Immature natural killer cell (primary cell): ENCODE measurements at regions not wholly inside any gene's neighbourhood (a gene's known extent, or its start where the extent isn't known, plus 50 kb on each side); places are given as distances from the start of the nearest gene placed in this dataset.

Source experiments
- DNase-seq, 3 donors: peaks; one replicate each; pipeline ENCODE4 v3.0.0; 2022; ENCODE audit warnings: mixed read lengths in 1 of 3
- H3K27ac Mint-ChIP-seq, 6 donors: one replicate each; pipeline ENCODE4 v1.8.0; 2020; ENCODE audit warnings: mixed read lengths in 6 of 6, mild to moderate bottlenecking in 5 of 6, inconsistent platforms in 4 of 6, moderate library complexity in 3 of 6
- H3K27me3 Mint-ChIP-seq, 3 donors: one replicate each; pipeline ENCODE4 v1.8.0; 2020 to 2021; ENCODE audit warnings: low read depth in 3 of 3, mild to moderate bottlenecking in 3 of 3, mixed read lengths in 3 of 3, moderate library complexity in 3 of 3, inconsistent platforms in 1 of 3
- H3K36me3 Mint-ChIP-seq, 3 donors: one replicate each; pipeline ENCODE4 v1.8.0; 2020; ENCODE audit warnings: mixed read lengths in 3 of 3, inconsistent platforms in 2 of 3, mild to moderate bottlenecking in 2 of 3
- H3K4me1 Mint-ChIP-seq, 2 donors: one replicate each; pipeline ENCODE4 v1.8.0; 2020; ENCODE audit warnings: inconsistent platforms in 2 of 2, mild to moderate bottlenecking in 2 of 2, mixed read lengths in 2 of 2, moderate library complexity in 1 of 2
- H3K4me3 Mint-ChIP-seq, 5 donors: one replicate each; pipeline ENCODE4 v1.8.0; 2020; ENCODE audit warnings: mild to moderate bottlenecking in 5 of 5, mixed read lengths in 5 of 5, inconsistent platforms in 3 of 5, moderate library complexity in 3 of 5
- H3K9me3 Mint-ChIP-seq, 6 donors: one replicate each; pipeline ENCODE4 v1.8.0; 2020; ENCODE audit warnings: mild to moderate bottlenecking in 6 of 6, mixed read lengths in 6 of 6, inconsistent platforms in 4 of 6, moderate library complexity in 3 of 6

DNA sequence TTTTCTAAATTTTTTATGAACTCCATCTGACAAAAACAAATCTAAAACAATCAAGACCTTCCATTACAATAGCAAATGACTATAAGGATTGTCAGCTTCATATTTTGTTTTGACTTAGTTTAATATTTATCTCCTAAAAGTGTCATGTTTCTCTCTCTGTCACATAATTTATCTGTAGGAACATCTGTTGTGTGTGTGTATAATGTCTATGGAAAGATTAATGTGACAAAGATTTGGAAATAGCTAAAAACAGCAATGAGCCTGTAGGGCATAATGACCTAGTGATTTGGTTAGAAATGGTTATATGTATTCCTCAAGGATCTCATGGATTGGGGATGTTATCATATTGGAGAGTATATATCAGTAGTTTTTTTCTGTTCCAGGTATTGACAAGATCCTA, 69.6 kb upstream of the MDFIC start:
- peaks cover 0 to 1% (median 0%) of the 10 kb centered on the region in 3 donors for H3K27me3 Mint-ChIP-seq

DNA sequence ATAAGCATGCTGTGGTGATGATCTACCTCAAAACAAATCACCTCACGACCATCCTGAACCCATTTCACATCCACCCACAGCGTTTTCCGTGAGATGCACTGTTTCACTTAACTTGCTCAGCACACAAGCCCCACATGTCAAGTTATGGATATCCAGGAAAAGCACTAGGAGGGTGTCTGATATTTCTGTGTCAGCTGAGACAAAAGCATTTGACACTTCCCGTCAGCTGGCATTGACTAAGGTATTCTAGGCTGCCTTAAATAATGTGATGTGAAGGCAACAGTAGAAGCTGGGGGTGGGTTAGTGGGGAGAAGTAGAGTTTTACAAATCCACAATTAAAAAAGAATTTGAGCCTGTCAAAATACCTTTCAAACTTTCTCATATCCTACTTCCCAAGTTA, 68.7 kb upstream of the MDFIC start:
- no peak for DNase-seq
- H3K27me3 Mint-ChIP-seq = peaks cover 0 to 1% (median 0%) of the 10 kb centered on the region in 3 donors

More for the DNA sequence above, 69.6 kb upstream of the MDFIC start:
- H3K27ac Mint-ChIP-seq = no peak overlapping the region
- no peaks in the 10 kb centered on the region for H3K4me1 Mint-ChIP-seq
- H3K4me3 Mint-ChIP-seq = no peak overlapping the region
- H3K36me3 Mint-ChIP-seq = no peaks in the 10 kb centered on the region
- DNase-seq = no peak
- no peaks in the 10 kb centered on the region for H3K9me3 Mint-ChIP-seq

DNA sequence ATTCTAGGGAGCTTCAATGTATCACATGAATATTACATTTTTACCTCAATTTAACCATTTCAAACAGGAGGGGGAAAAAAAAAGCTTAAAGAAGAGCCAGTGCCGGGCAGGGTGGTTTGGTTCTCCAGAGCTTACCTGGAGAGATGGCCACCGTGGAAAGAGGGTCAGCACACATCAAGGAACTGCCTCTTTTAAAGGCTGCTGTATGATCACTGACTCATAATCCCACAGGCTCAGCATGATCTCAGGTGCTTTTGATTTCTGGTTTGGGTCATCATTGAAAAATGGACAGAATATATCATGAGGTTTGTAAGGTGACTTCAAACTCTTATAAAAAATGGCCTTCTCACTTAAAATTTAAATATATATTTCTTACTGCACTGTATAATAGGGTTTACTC, 67.5 kb upstream of the MDFIC start:
- Mint-ChIP-seq H3K4me3 (no peak overlapping the region), H3K4me1 (no peaks in the 10 kb centered on the region), H3K36me3 (no peaks in the 10 kb centered on the region), H3K9me3 (no peaks in the 10 kb centered on the region), H3K27me3 (peaks cover 0 to 1% (median 0%) of the 10 kb centered on the region in 3 donors), H3K27ac (no peak overlapping the region)
- DNase-seq = no peak

More for the DNA sequence above, 68.7 kb upstream of the MDFIC start:
- no peak overlapping the region for H3K27ac Mint-ChIP-seq
- no peaks in the 10 kb centered on the region for H3K4me1 Mint-ChIP-seq
- no peak overlapping the region for H3K4me3 Mint-ChIP-seq
- no peaks in the 10 kb centered on the region for H3K36me3 Mint-ChIP-seq
- no peaks in the 10 kb centered on the region for H3K9me3 Mint-ChIP-seq

DNA sequence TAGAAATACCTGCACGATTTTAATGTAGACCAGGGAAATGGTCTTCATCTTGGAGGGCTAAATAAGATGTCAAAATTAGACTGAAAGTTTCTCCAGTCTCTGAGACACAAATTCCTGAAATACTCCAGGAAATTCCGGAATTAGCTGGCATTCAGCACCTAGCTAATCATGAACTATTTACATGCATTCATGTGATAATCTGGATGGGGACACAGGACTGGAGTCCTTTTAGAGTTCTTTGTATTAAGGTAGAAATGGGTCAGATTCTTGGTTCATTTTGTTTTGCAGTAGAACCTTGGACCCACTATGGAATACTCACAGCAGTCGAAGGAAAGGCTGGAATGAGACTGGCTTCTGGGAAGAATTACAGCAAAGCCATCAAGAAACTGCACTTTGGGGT, 65.3 kb upstream of the MDFIC start:
- Mint-ChIP-seq H3K4me1 (no peaks in the 10 kb centered on the region), H3K36me3 (no peaks in the 10 kb centered on the region), H3K27ac (no peak overlapping the region), H3K27me3 (peaks cover 0 to 1% (median 0%) of the 10 kb centered on the region in 3 donors), H3K4me3 (no peak overlapping the region), H3K9me3 (no peaks in the 10 kb centered on the region)
- DNase-seq = no peak

DNA sequence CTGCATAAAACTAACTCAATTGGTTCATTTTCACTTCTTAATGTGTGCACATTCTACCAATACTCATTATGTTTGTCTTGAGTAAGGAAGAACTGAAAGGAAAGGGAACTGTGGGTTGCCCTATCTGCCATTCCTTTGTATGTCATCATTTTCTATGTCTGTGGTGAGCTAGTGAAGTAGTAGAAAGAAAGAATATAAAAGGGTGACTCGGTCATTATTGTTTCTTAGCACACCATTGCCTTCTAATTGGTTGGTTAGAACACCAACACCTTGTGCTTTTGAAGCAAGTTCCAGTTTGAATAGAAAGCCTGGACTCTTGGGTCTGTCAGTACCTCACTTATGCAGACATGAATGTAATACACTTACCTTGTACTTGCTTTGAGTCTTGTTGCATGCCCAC, 64.3 kb upstream of the MDFIC start:
- no peaks in the 10 kb centered on the region for H3K36me3 Mint-ChIP-seq
- H3K4me1 Mint-ChIP-seq = no peaks in the 10 kb centered on the region
- no peak for DNase-seq
- H3K27ac Mint-ChIP-seq = no peak overlapping the region
- H3K27me3 Mint-ChIP-seq = peaks cover 0 to 4% (median 0%) of the 10 kb centered on the region in 3 donors
- no peaks in the 10 kb centered on the region for H3K9me3 Mint-ChIP-seq
- H3K4me3 Mint-ChIP-seq = no peak overlapping the region

DNA sequence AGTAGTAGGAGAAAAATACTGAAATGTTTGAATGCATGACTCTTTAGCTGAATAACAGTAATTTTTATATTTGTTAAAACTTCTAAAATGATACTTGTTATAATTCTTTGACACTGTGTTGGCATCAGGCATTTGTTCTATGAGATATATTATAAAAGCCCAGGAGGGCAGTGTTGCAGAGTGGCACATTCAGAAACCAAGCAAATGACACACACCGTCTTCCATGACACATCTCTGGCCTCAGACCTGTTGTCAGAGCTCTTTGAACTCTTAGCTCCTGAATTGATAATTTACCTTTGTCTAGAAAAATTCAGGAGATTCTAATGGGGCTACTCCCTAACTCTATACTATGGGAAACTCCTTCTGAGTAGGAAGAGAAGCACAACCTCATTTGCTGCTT, 62.4 kb upstream of the MDFIC start:
- H3K27me3 Mint-ChIP-seq = peaks cover 0 to 3% (median 0%) of the 10 kb centered on the region in 3 donors
- no peak overlapping the region for H3K4me3 Mint-ChIP-seq
- no peaks in the 10 kb centered on the region for H3K4me1 Mint-ChIP-seq
- no peaks in the 10 kb centered on the region for H3K9me3 Mint-ChIP-seq
- H3K27ac Mint-ChIP-seq = no peak overlapping the region
- H3K36me3 Mint-ChIP-seq = no peaks in the 10 kb centered on the region
- no peak for DNase-seq

DNA sequence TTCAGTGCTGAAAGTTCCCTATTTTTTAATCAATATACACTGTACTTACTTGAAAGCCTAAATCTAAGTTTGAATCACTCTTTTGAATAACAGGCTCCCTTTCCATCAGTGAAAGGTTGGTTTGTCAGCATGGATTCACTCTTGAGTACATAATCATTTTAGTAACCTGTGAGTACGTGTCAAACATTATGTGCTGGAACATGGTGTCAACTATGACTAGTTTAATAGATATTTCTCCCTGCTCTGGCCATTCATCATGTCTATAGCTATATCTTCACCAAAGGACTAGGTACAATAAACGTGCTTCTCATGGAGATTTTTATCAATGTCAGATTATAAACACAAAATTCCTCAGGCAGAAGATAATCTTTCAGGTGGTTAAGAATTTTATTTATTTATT, 61.7 kb upstream of the MDFIC start:
- Mint-ChIP-seq H3K4me3 (no peak overlapping the region), H3K36me3 (no peaks in the 10 kb centered on the region), H3K27ac (no peak overlapping the region), H3K4me1 (no peaks in the 10 kb centered on the region), H3K27me3 (peaks cover 0 to 3% (median 0%) of the 10 kb centered on the region in 3 donors), H3K9me3 (no peaks in the 10 kb centered on the region)
- no peak for DNase-seq

DNA sequence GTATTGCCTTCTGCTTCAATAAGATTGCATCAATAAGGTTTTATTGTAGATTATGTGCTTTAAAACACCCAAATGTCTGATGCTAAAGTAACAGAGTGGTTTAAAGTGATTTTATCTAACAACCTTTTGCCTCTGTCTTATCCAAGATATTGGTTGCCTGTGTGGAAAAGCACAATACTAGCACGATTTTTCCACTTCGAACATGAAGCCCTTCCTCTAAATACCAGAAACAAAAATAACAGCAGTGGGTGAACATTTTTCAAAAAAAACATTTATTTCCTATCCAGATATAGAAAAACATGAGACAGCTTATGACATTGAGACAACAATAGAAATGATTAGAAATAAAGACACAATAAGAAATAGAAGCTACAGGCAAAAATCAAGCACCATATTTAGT, 59.5 kb upstream of the MDFIC start:
- Mint-ChIP-seq H3K36me3 (no peaks in the 10 kb centered on the region), H3K27ac (no peak overlapping the region), H3K27me3 (peaks cover 0 to 3% (median 0%) of the 10 kb centered on the region in 3 donors), H3K4me3 (no peak overlapping the region), H3K4me1 (no peaks in the 10 kb centered on the region), H3K9me3 (no peaks in the 10 kb centered on the region)
- no peak for DNase-seq

DNA sequence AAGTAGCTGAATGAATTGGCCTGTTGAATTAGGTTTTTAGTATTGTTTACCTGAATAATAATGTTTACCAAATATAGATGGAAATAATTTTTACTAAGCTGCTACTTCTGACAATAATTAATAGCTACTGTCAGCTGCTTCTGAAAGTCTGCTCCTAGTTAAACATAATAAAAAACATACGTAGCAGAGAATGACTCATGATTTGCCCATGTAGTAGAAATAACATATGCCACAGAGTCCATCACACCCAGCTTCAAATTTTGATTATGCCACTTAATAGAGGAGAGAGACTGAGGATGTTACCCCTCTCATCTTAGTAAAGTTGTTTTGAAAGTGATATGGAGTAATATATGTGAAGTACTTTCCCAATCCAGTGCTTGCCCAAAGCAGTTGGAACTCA, 57.6 kb upstream of the MDFIC start:
- Mint-ChIP-seq H3K4me1 (no peaks in the 10 kb centered on the region), H3K27me3 (peaks cover 0 to 3% (median 0%) of the 10 kb centered on the region in 3 donors), H3K27ac (no peak overlapping the region), H3K36me3 (no peaks in the 10 kb centered on the region), H3K9me3 (no peaks in the 10 kb centered on the region), H3K4me3 (no peak overlapping the region)
- DNase-seq = no peak

DNA sequence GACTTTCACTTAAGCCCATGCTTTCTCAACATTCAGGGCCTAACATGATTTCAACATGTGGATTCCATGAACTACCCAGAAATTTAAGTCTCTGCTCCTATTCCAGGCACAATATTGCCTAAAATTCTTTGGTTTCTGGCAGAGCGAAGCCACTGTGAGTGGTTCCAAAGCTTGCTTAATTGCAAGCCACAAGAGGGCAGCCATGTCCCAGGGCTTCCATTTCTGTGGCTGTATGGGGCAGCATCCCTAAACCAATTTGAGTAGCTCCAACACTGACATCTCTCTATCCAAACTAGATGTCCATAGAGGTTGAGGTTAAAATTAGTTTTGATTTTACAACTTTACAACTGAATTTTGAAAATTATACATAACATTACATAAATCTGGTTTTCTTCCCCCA, 56.3 kb upstream of the MDFIC start:
- Mint-ChIP-seq H3K27ac (no peak overlapping the region), H3K9me3 (no peaks in the 10 kb centered on the region), H3K27me3 (peaks cover 0 to 3% (median 0%) of the 10 kb centered on the region in 3 donors), H3K4me3 (no peak overlapping the region), H3K4me1 (no peaks in the 10 kb centered on the region), H3K36me3 (no peaks in the 10 kb centered on the region)
- peak; percentile 7 to 42 (median 25) for DNase-seq
